ENCODE measurements at regions not wholly inside any gene's neighbourhood (a gene's known extent, or its start where the extent isn't known, plus 50 kb on each side); places are given as distances from the start of the nearest gene placed in this dataset.
"Not testable (repeated sequence)": the region's sequence is repeated elsewhere in the genome, so short reads cannot be mapped to it uniquely, and the experiment has no call there.

DNA sequence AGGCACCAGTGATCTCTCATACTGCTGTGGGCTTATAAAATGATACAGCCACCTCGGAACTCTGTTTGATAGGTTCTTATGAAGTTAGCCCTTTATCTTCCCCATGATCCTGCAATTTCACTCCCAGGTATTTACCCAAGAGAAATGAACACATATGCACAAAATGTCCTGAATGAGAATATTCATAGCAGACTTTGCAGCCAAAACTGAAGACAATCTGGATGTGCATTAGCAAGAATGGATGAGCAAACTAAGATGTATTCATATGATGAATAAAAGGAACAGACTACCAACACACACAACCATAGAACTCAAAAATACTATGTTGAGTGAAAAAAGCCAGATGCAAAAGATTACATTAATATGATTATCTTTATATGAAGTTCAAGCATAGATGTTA, 66.7 kb downstream of the KCNA5 start:
- no peak for DNase-seq (ENCODE audit: extremely low read depth, low read depth)
- TF ChIP-seq, protein P1, sequence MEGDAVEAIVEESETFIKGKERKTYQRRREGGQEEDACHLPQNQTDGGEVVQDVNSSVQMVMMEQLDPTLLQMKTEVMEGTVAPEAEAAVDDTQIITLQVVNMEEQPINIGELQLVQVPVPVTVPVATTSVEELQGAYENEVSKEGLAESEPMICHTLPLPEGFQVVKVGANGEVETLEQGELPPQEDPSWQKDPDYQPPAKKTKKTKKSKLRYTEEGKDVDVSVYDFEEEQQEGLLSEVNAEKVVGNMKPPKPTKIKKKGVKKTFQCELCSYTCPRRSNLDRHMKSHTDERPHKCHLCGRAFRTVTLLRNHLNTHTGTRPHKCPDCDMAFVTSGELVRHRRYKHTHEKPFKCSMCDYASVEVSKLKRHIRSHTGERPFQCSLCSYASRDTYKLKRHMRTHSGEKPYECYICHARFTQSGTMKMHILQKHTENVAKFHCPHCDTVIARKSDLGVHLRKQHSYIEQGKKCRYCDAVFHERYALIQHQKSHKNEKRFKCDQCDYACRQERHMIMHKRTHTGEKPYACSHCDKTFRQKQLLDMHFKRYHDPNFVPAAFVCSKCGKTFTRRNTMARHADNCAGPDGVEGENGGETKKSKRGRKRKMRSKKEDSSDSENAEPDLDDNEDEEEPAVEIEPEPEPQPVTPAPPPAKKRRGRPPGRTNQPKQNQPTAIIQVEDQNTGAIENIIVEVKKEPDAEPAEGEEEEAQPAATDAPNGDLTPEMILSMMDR (IDR thresholded peaks at IDR 0.05; ENCODE audit: low read depth, low read length), result no peak

DNA sequence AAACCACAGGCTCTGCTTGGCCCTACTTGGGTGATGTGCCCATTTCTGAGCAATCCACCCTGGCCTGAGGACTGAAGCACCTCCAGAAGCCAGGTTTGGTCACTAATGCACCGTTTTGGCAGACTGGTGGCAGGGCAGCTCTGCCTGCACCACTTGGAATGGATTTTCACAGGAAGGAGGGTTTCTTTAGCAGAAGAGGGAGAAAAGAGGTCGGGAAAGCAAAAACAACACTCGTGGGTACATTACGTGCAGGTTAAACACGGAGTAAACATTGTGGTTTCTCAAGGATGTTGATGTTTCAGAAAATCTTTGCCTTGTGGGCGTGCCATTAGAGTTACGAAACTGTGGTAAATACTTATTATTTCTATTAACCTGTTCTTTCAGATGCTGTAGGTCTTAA, 70.8 kb downstream of the KCNA5 start:
- TF ChIP-seq, protein P1 (IDR thresholded peaks at IDR 0.05; ENCODE audit: low read depth, low read length), result no peak
- DNase-seq (ENCODE audit: extremely low read depth, low read depth), result no peak

DNA sequence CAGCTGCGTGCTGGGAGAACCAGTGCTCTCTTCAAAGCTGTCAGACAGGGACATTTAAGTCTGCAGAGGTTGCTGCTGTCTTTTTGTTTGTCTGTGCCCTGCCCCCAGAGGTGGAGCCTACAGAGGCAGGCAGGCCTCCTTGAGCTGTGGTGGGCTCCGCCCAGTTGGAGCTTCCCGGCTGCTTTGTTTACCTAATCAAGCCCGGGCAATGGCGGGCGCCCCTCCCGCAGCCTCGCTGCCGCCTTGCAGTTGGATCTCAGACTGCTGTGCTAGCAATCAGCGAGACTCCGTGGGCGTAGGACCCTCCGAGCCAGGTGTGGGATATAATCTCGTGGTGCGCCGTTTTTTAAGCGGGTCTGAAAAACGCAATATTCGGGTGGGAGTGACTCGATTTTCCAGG, 78.1 kb downstream of the KCNA5 start:
- DNase-seq (ENCODE audit: extremely low read depth, low read depth), result not testable (repeated sequence)

DNA sequence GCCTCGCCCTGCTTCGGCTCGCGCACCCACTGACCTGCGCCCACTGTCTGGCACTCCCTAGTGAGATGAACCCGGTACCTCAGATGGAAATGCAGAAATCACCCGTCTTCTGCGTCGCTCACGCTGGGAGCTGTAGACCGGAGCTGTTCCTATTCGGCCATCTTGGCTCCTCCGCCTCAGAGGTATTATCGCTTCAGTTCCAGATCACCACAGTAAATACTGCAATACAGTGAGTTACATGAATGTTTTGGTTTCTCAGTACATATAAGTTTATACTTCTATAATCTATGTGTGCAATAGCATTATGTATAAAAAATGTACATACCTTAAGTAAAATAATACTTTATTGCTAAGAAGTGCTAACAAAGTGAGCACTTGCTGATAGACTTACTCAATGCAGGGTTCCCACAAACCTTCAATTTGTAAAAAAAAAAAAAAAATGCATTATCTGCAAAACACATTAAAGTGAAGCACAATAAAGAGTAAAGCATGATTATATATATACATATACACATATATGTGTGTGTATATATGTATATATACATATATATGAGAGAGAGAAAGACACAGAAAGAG, 78.7 kb downstream of the KCNA5 start:
- DNase-seq (ENCODE audit: extremely low read depth, low read depth), result not testable (repeated sequence)

DNA sequence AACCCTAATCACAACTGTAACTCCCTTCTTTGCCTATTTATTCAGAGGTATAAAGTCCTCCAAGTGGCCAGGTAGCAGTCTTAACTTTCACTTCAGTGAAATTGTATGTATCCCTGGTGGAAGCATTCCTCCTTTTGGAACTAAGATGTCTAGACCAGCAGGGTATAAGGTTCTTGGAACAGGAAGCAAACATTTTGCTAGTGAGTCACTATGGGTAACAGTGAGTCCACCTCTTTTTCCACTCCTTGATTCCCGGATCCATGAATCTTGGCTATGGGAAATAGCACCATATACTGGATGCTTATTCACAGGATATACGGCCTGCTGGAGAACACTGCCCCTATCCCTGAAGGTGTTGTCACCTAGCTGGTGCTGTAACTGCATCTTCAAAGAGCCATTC, 80.2 kb downstream of the KCNA5 start:
- TF ChIP-seq, protein P1 (IDR thresholded peaks at IDR 0.05; ENCODE audit: low read depth, low read length), result no peak
- no peak for DNase-seq (ENCODE audit: extremely low read depth, low read depth)

DNA sequence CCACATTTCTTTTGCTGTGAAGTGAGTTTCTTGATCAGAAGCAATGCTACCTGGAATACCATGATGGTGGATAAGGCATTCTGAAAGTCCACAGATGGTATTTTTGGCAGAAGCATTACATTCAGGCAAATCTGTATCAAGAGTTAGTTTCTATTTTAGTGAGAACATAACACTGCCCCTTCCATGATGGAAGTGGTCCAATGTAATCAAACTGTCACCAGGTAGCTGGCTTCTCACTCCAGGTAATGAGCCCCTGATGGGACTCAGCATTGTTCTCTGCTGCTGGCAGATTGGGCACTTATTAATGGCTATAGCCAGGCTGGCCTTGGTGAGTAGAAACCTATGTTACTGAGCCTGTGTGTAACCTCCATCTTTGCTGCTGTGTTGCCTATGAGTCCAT, 80.7 kb downstream of the KCNA5 start:
- no peak for DNase-seq (ENCODE audit: extremely low read depth, low read depth)
- TF ChIP-seq, protein P1 (IDR thresholded peaks at IDR 0.05; ENCODE audit: low read depth, low read length), result no peak

DNA sequence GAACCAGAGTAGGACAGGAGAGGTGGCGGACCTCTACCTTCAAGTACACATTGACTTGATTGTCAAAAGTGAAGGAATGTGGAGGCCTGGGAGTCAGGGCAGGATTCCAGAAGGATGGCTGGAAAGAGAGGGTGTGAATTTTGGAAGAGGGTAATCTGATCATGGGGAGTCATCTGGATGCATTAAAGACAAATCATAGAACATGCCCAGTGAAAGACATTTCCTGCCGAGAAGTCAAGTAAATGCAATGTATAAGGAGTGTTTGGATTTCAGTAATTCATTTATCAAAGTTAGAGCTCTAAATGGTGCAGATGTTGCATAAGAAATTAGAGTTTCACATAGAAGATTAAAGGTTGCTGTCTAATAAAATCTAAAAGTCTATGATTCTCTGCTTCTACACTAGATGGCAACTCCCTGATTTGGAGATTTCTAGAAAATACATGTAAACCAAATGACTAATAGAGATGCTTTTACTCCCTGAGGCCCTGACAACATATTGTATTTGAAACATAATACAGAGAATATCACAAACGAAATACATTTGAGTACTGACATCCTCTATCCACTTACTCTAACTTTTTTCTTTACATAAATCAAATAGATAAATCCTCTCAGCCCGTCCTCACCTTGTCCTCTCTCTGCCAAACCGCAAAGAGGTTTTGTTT, 91.3 kb downstream of the KCNA5 start:
- no peak for DNase-seq (ENCODE audit: extremely low read depth, low read depth)
- TF ChIP-seq, protein P1 (IDR thresholded peaks at IDR 0.05; ENCODE audit: low read depth, low read length), result no peak

DNA sequence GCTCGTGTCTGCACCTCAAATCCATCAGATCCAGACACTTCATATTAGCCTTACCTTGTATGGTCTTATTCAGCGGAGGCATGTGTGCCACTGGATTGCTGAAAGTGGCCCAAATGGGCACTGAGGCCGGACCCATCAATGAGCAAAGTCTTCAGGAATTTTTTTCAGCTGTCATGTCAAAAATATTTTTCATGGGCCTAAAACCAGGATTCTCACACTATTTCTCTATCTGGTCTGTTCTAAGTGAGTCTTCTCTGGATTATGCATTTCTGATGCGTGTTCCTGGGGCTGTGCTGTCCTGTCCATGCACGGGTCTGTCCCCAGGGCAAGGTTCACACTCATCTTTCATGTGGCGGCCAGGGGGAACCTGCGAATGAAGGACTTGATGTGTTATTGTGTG, 94.6 kb downstream of the KCNA5 start:
- TF ChIP-seq, protein P1 (IDR thresholded peaks at IDR 0.05; ENCODE audit: low read depth, low read length), result no peak
- no peak for DNase-seq (ENCODE audit: extremely low read depth, low read depth)
